MM.1S (cell line): ENCODE measurements at regions not wholly inside any gene's neighbourhood (a gene's known extent, or its start where the extent isn't known, plus 50 kb on each side); places are given as distances from the start of the nearest gene placed in this dataset.
"Not testable (repeated sequence)": the region's sequence is repeated elsewhere in the genome, so short reads cannot be mapped to it uniquely, and the experiment has no call there.

Experiments
- DNase-seq: peaks from one replicate; pipeline ENCODE4 v3.0.0-alpha.2; 2015
- H2AFZ ChIP-seq: fragments of 300-600 bp; sonication (generic); 2 replicates; pipeline ENCODE4 v1.6.0; 2016; ENCODE audit warnings: antibody characterized with exemption, low read length
- H3F3A ChIP-seq: fragments of 300-600 bp; sonication (generic); 2 replicates; pipeline ENCODE4 v1.6.1; 2016; ENCODE audit warnings: mild to moderate bottlenecking, antibody characterized with exemption, low read length, moderate library complexity, mixed read lengths; ENCODE audit not compliant: insufficient read depth
- H3K27ac ChIP-seq: fragments of 300-600 bp; sonication (generic); 2 replicates; pipeline ENCODE4 v1.5.1; 2016; ENCODE audit warnings: mild to moderate bottlenecking, low read length
- H3K27me3 ChIP-seq: fragments of 300-600 bp; sonication (generic); replicated peaks from 2 replicates; pipeline ENCODE4 v1.6.0; 2016; ENCODE audit warnings: low read length; ENCODE audit not compliant: insufficient read depth
- H3K36me3 ChIP-seq: fragments of 300-600 bp; sonication (generic); replicated peaks from 2 replicates; pipeline ENCODE4 v1.6.1; 2016; ENCODE audit warnings: mild to moderate bottlenecking, low read length, mixed read lengths; ENCODE audit not compliant: insufficient read depth
- H3K4me1 ChIP-seq: fragments of 300-600 bp; sonication (generic); 2 replicates; pipeline ENCODE4 v1.6.1; 2016; ENCODE audit warnings: low read length, mixed read lengths
- H3K4me2 ChIP-seq: fragments of 300-600 bp; sonication (generic); 2 replicates; pipeline ENCODE4 v1.6.0; 2016; ENCODE audit warnings: low read depth, low read length
- H3K4me3 ChIP-seq: fragments of 300-600 bp; sonication (generic); 2 replicates; pipeline ENCODE4 v1.5.1; 2016; ENCODE audit warnings: low read length, mixed read lengths
- H3K79me2 ChIP-seq: fragments of 300-600 bp; sonication (generic); 2 replicates; pipeline ENCODE4 v1.6.1; 2016; ENCODE audit warnings: mixed run types, low read length, mixed read lengths
- H3K9ac ChIP-seq: fragments of 300-600 bp; sonication (generic); 2 replicates; pipeline ENCODE4 v1.6.1; 2016; ENCODE audit warnings: low read length, mixed read lengths
- H3K9me2 ChIP-seq: fragments of 300-600 bp; sonication (generic); replicated peaks from 2 replicates; pipeline ENCODE4 v1.6.1; 2016; ENCODE audit warnings: mild to moderate bottlenecking, low read length, mixed read lengths; ENCODE audit not compliant: insufficient read depth
- H3K9me3 ChIP-seq: fragments of 300-600 bp; sonication (generic); replicated peaks from 2 replicates; pipeline ENCODE4 v1.6.1; 2016; ENCODE audit warnings: mild to moderate bottlenecking, low read length, mixed read lengths; ENCODE audit not compliant: insufficient read depth
- H4K20me1 ChIP-seq: fragments of 300-600 bp; sonication (generic); 2 replicates; pipeline ENCODE4 v1.6.1; 2016; ENCODE audit warnings: mild to moderate bottlenecking, low read length, moderate library complexity, mixed read lengths; ENCODE audit not compliant: insufficient read depth
- CTCF ChIP-seq: fragments of 300-600 bp; sonication (generic); IDR thresholded peaks from 2 replicates; pipeline ENCODE4 v1.5.1; 2016; ENCODE audit warnings: antibody characterized with exemption, low read length, mixed read lengths
- EZH2 ChIP-seq: fragments of 300-600 bp; sonication (generic); optimal IDR thresholded peaks from 2 replicates; pipeline ENCODE3; 2017; ENCODE audit warnings: low read depth, mild to moderate bottlenecking, antibody characterized with exemption, low read length, mixed read lengths
- EZH2phosphoT487 ChIP-seq: fragments of 300-600 bp; sonication (generic); IDR thresholded peaks from 2 replicates; pipeline ENCODE4 v1.6.1; 2018; ENCODE audit warnings: antibody characterized with exemption, low read length

GRCh38 chrX:87005885-87006284, 511.7 kb upstream of the KLHL4 start:
- H3K9me3 ChIP-seq = no peaks in the 10 kb centered on the region
- H3K79me2 ChIP-seq = no peaks in the 10 kb centered on the region
- no peaks in the 10 kb centered on the region for H3K4me1 ChIP-seq
- no peaks in the 10 kb centered on the region for H4K20me1 ChIP-seq
- H3K4me3 ChIP-seq = no peak overlapping the region
- H3K36me3 ChIP-seq = no peaks in the 10 kb centered on the region
- H3K9me2 ChIP-seq = no peaks in the 10 kb centered on the region
- no peak overlapping the region for H3K9ac ChIP-seq
- no peak overlapping the region for H2AFZ ChIP-seq
- H3K4me2 ChIP-seq = no peak overlapping the region
- H3F3A ChIP-seq = no peaks in the 10 kb centered on the region
- no peak for DNase-seq
- TF ChIP-seq EZH2phosphoT487 = no peak
- no peak for TF ChIP-seq EZH2
- TF ChIP-seq CTCF = no peak
- H3K27ac ChIP-seq = no peak overlapping the region
- H3K27me3 ChIP-seq = no peaks in the 10 kb centered on the region

- no peaks in the 10 kb centered on the region for H3K79me2 ChIP-seq
- H3K27me3 ChIP-seq = no peaks in the 10 kb centered on the region
- no peak overlapping the region for H3K27ac ChIP-seq
- no peaks in the 10 kb centered on the region for H3F3A ChIP-seq
- no peak for DNase-seq
- no peaks in the 10 kb centered on the region for H3K9me3 ChIP-seq
- TF ChIP-seq EZH2 (no peak), EZH2phosphoT487 (no peak), CTCF (no peak)
- no peak overlapping the region for H3K4me2 ChIP-seq
- H3K4me1 ChIP-seq = no peaks in the 10 kb centered on the region
- no peak overlapping the region for H3K4me3 ChIP-seq
- no peaks in the 10 kb centered on the region for H3K36me3 ChIP-seq
- H2AFZ ChIP-seq = no peak overlapping the region
- no peaks in the 10 kb centered on the region for H3K9me2 ChIP-seq
- no peaks in the 10 kb centered on the region for H4K20me1 ChIP-seq
- no peak overlapping the region for H3K9ac ChIP-seq
Observed at GRCh38 chrX:87006561-87006960, 511.0 kb upstream of the KLHL4 start.

- no peak overlapping the region for H3K27ac ChIP-seq
- H3K4me3 ChIP-seq = no peak overlapping the region
- no peaks in the 10 kb centered on the region for H3K9me3 ChIP-seq
- TF ChIP-seq CTCF (no peak), EZH2phosphoT487 (no peak), EZH2 (no peak)
- no peaks in the 10 kb centered on the region for H3F3A ChIP-seq
- H3K4me1 ChIP-seq = no peaks in the 10 kb centered on the region
- no peaks in the 10 kb centered on the region for H3K36me3 ChIP-seq
- no peak overlapping the region for H2AFZ ChIP-seq
- H3K27me3 ChIP-seq = no peaks in the 10 kb centered on the region
- no peaks in the 10 kb centered on the region for H4K20me1 ChIP-seq
- no peak overlapping the region for H3K9ac ChIP-seq
- H3K79me2 ChIP-seq = no peaks in the 10 kb centered on the region
- DNase-seq = no peak
- no peaks in the 10 kb centered on the region for H3K9me2 ChIP-seq
- H3K4me2 ChIP-seq = no peak overlapping the region
Observed at GRCh38 chrX:87017210-87017609, 500.4 kb upstream of the KLHL4 start.

- not testable (repeated sequence) for H3K9ac ChIP-seq, H3K36me3 ChIP-seq, DNase-seq, H3K79me2 ChIP-seq, H3K4me3 ChIP-seq, H3K9me3 ChIP-seq, H3K9me2 ChIP-seq, H3K27me3 ChIP-seq, H3K4me2 ChIP-seq, H3K4me1 ChIP-seq, H3F3A ChIP-seq, H3K27ac ChIP-seq, H2AFZ ChIP-seq, H4K20me1 ChIP-seq
Observed at GRCh38 chrX:87033115-87033514, 484.5 kb upstream of the KLHL4 start.
